Stimulated activated CD4-positive, alpha-beta T cell treated with anti-CD3 and anti-CD28 coated beads, TNF-alpha, amount 100 ng/mL, for 24 hours (primary cell): ENCODE measurements at regions not wholly inside any gene's neighbourhood (a gene's known extent, or its start where the extent isn't known, plus 50 kb on each side); places are given as distances from the start of the nearest gene placed in this dataset.
"Not testable (repeated sequence)": the region's sequence is repeated elsewhere in the genome, so short reads cannot be mapped to it uniquely, and the experiment has no call there.

Experiments
- DNase-seq, 3 experiments: peaks; one replicate each; pipeline ENCODE4 v3.0.0-alpha.2; 2020; ENCODE audit warnings: low read depth in 3 of 3

DNA sequence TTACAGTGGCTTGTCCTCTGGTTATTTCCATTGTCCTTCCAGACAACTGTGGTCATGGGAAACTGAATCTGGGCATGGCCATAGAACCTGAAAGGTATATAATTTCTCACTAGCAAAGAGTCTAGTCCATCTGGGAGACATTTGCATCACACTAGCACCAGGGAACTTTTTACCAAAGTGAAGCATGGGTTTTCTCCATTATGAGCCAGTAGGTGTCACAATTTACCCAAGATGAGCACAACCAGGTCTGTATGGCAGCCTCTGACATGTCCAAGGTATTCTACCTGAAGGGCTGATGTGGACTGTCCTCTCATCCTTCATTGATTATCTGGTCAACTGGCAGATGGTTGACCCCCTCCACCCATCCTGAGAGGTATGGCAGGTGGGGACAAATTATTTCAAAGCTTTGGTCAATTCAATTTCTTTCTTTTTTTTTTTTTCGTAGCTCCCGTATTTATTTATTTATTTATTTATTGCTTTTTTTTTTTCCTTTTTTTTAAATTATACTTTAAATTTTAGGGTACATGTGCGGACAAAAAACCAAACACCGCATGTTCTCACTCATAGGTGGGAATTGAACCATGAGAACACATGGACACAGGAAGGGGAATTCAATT lies 425.9 kb downstream of the TMEM135 start:
- DNase-seq: no peak

DNA sequence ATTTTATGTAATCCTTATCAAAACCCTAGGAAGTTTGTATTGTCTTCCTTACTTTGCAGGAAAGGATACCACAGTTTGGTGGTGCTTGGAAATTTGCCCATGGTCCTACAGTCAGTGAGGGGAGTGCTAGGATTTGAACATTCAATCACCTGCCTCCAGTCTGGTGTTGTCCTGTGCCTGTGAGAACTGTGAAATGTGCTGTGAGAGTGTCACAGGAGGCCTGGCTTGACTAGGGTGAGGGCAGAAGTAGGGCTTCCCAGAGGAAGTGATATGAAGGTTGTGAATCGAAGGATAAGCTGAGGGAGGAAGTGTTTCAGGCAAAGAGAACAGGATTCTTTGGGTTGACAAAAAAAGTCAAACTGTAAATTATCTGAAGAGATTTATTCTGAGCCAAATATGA lies 424.4 kb downstream of the TMEM135 start:
- no peak for DNase-seq

DNA sequence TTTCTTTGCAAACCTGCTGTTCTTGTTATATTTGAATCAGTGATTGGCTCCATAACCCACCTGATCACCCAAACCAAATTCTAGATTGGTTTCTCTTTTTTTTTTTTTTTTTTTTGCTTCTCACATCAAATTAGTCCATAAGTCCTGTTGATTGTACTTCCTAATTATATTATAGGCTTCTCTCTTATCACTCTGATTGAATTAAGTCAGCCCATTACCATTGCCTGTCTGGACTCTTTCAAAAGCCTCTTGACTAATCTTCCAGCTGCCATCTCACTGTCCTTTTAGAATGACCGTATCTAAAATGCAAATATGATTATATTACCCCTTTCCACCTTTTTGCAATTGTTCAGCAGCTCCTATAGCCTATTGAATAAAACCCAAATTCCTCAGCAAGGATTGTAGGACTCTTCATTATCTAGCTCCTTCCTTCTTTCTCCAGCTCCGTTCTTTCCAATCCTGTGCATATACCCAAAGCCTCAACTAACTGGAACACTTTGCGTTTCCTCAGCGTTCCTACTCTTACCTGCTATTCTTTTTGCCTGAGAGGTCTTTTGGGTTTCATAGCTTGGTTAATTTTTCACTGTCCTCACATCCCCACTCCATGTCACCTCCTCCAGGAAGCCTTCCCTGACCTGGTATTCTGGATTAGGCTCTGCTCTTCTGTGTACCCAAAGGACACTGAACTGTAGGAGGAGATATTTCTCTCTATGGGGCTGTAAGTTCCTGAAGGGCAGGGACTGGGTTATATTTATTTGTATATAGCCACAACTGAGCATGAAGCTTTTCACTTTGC lies 423.3 kb downstream of the TMEM135 start:
- no peak for DNase-seq

DNA sequence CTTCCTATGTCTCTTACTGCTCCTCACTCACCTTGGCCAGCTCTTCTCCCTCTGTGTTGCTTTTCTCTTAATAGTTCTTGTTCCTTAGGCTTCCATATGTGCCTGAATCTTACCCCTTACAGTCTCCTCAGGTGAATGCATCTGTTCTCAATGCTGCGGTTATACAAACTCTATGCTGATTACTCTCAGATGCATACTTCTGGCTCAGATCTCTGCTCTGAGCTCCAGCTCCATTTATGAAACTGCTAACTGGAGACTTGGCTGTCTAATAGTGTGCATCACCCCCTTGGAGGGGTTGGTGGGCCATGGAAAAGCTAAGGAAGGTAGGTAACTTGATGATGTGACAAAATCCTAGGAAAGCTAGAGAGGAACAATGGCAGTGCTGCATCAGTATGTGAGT lies 422.5 kb downstream of the TMEM135 start:
- no peak for DNase-seq

DNA sequence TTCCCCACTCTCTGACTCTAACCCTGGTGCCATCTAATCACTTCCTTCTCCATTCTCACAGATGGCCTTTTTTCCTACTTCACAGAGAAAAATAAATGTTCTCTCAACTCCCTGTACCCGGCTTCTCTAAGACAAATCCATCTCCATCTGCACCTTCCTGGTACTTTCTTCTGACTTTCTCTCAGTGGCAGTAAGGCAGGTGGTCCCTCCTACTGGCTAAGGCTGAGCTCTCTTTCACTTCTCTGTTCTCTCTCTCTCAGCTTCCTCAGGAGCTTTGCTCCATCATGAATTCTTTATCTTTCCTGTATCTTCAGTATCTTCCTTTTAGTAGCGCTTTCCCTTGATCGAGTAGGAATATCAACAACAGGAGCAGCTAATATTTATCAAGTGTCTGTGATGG lies 421.6 kb downstream of the TMEM135 start:
- no peak for DNase-seq

DNA sequence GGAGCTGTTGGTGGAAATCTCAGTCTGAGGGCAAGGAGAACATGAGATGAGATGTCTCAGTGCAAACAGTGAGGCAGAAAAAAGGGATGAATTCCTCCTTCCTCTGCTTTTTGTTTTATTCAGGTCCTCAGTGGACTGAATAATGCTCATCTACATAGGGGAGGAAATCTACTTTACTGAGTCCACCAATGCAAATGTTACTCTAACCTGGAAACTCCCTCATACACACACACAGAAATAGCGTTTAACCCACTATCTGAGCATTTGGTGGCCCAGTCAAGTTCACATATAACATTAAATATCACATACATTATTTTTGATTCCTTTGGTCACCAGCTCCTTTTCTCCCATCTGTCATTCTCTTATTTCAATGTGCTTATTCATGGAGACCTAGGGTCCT lies 418.8 kb downstream of the TMEM135 start:
- no peak for DNase-seq

DNA sequence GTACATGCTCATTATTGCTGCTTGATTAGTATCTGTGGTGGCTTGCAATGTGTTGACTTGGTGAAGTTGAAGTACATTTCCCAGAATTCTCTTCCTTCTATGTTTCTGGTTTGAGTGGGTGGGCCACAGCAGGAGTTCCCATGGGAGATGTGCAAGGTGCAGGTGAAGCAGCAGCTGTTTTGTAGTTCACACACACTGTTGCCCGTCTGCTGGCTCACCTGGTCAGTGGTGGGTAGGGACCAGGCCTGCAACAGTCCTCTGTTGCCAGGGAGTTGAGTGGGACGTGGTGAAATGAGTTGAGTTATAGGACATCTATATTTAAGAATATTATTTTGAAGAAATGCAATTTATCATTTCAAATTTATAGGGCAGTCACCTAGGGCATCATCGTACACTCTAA lies 417.4 kb downstream of the TMEM135 start:
- no peak for DNase-seq

DNA sequence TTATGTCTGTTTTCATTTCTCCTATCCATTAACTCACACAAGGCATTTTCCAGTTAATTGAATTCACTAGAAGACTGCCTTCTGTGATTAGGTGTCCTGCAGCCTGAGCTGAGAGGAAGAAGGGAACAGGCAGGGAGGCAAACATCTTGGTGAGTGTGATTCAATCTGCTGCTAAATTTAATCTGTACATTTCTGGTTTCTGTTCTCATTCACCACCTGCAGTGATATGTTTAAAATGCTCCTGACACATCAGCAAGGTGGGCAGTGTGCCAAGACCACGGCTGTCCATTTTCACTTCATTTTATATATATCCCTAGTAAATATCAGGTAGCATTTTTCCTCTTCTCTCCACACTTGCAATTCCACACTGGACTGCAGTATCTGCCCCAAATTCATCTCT lies 416.5 kb downstream of the TMEM135 start:
- DNase-seq: no peak

DNA sequence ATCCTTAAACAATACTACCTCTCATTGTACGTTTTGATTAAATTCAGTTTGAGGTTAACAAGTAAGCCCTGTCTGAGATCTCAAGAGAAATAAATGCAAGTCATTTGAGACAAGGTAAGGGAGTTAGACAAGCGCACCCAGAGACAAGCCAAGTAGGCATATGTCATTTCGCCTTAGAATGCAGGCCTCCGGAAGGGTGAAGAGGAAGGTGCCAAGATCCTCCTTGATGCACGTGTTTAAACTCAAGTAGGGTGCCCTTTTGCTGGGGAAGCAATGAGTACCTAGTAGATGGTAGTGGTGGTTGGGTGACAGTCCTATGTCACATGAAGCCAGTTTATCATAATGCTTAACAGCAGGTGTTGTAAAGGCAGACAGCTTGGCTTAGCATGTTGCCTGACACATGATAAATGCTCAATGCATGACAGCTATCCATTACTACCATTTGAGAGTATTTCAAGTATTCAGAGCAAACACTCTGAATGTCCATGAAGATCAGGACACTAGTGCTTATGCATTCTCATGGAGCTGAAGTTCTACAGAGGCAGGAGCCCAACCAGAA lies 415.9 kb downstream of the TMEM135 start:
- DNase-seq: no peak

DNA sequence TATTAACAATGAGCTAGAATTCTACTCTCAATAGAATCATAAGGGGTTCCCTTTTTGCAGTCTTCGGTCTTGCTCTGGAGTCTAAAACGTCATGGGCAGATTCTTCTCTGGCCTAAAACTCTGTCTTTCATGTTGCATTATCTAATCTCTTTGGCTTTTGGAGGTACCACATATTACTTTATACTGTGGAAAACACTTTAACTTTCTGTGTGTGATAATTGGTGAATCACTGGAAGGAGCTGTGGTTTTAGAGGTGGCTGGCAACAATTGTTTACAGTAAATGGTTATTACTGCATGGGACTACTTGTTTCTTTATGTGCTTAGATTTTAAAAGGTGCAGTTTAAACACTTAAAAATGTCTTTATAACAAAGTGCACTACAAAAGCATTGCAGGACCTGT lies 414.3 kb downstream of the TMEM135 start:
- not testable (repeated sequence) for DNase-seq

DNA sequence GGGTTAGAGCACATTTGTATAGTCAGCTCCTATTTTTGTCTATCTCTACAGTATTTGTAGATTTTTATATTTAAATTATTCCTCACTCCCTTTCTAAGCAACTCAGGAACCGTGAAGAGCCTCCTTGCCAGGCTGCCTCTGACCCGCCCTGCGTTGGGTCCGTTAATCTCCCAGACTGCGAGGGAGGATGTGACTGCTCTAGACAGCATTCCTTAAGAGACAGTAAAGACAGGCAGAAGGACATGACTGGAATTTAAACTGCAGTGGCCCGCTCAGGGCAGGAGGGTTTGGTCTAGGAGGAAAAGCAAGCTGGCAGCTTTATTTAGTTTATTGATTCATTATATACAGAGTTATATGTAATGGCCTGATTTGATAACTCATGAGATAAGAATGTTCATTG lies 413.7 kb downstream of the TMEM135 start:
- DNase-seq: no peak

DNA sequence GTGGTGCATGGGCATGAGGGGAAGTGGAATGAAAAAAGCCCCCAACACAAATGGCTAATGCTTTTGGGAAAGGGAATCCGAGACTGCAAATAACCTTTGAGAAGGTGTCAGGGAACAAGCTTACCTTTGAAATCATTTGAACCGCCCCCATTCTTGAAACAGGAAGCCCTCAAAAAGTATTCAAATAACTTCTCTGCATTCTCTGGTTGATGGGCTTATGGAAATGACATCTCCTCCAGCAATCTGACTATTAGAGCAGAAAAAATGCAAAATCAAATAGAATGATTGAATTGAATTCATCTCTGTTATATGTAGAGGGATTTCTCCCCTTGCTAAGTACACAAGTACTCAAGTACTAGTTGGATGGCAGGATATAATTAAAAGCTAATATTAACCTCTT lies 409.9 kb downstream of the TMEM135 start:
- no peak for DNase-seq

DNA sequence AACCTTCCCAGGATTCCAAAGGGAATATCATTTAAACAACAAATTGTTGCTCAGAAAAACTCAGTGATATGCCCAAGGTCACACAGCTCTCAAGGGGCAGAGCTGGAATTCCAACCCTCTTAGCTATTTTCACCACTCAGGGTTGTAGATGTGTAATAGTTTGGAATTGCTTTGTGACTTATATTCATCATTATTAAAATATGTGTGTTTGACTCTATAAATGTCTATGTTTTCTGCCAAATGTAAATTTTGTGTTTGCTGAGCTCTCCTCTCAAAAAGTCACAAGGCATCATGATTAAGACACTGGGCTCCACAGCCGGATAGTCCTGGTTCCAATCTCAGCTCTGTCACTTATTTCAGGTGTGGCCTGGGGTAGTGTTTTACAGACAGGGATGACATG lies 407.3 kb downstream of the TMEM135 start:
- DNase-seq: no peak

DNA sequence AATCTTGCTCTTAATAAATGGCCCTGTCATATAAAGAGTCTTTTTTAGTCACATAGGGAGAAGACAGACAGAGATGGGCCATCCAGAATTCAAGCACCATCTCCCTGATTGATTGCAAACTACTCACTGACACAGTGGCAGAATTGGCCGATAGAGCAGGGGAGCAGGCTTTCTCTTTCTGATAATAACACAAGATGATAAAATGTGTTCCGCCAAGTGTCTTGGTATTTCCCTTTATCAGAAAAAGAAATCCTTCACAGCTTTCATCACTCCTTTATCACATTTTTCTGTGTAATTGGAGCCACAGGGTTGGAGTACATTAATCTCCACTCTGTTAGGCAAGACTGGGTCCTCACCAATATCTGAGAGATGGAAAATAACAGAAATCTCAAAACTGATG lies 406.0 kb downstream of the TMEM135 start:
- DNase-seq: no peak

DNA sequence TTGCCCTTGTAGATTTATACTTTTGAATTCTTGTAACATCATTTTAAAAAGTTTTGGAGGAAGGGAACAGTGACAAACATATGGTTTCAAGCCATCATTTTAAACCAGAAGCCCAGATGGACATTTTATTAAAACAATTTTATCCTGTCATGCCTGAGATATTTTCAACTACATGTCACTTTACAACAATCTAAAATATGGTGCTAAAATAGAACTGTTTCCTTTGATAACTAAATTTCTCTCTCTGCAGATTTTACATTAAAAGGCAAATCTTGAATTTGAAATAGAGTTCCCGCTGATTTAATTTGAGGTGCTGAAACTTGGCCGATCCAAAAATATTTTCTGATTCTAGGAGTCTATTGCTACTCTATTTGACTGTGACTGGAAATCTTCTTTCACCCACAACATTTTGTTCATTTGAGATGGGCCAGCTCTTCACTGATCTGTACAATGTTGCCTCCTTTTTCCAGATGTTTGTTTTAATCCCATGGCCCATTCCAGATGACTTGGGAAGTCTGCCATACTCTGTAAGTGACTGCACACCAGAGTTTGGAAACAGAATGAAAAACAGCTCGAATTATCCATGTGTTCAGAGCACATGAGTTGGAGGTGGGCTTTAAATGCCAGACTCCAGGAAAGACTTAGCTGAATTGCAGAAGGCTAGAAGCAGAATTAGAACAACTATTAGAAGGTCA lies 402.5 kb downstream of the TMEM135 start:
- DNase-seq: no peak

DNA sequence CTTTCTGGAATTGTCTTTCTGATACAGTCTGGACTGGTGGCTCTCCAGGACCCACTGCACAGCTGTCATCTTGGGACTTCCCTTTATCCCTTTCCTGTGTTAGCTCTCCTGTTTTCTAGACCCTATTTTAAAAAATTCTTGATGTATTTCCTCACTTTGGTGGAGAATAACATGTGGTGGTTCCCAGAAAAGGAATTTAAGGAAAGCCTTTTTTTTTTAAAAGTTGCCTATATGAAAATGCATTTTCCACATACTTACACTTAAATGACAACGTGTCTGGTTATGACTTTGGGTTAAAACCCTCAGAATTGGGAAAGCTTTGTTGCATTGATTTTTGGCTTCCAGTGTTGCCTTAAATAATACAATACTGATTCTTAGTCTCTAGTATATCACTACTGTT lies 400.7 kb downstream of the TMEM135 start:
- no peak for DNase-seq

DNA sequence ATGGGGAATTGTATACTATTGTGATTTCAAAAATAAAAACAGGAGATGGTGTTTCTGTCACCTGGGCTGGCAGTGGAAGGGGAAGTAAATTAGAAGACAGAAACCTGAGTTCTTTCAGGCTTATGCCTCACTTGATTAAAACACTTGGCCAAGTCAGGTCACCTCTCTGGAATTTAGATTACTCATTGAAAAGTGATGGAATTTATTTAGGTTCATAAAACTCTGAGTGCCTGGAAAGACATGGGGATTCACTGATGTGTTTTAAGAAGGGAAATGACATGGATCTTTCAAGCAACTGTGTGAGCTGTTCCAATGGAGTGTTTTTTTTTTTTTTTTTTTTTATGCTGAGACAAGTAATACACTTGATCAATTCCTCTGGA lies 400.1 kb downstream of the TMEM135 start:
- DNase-seq: no peak

DNA sequence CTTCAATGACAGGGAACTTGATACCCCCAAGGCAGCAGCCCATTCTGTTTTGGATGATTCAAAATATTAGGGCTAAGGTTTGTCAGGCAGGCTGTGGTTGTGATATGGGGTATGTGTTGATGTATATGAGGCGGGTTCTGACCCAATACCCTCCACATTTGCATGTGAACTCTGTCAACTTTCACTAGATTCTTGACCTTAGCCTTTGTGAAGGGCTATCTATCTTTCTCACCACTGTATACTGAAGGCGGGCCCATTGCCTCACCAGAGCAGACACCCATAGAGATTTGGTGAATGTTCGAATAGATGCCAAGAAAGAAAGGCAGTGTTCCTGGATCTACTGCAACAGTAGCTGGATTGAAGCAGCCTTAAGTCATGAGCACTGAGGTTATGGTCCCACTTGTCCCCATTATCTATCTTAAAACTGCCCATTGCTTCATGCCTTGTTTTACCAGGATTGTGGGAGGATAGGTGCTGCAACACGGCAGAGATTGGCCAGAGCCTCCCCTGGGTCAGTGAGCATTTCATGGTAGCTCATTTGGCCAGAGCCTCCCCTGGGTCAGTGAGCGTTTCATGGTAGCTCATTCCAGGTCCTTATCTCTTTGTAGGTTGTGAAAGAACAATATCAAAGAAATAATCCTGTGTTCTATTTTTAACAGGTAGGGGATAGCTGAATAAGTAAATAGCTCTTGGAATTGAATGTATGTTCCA lies 399.6 kb downstream of the TMEM135 start:
- DNase-seq: no peak

DNA sequence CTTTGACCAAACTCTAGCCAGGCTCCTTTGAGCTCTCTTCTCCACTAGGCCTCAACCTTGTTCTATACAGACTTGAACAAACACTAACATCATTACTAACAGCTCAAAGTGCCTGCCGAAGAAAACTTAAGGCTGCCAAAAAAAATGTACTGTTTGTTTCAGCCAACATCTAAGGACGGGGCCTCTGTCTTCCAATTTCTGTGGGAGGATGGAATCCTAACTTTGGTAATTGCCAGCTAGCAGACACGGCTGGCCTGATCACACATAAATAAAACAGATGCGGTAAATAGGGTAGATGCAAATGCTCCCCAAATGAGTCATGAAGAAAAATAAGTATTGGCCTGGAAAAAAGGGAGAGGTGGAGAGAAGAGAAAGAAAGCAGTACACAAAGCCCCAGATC lies 394.3 kb downstream of the TMEM135 start:
- no peak for DNase-seq

DNA sequence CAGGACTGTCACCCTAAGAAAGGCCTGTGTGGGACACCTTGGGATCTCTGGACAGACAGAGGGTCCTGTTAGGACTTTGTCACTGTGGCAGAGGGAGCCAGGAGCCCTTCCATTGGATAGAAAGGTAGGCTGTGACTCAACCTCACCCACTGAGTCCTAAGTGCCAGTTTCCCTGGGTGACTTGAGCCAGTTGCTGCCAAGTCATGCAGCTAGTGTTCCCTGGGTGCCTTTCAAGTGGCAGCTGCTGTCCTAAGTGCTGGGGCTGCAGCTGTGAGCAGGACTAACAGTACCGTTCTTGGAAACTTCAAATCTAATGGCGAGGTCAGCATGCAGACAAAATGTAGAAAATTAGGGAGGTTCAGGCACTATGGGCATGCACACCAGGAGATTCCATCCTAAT lies 393.7 kb downstream of the TMEM135 start:
- no peak for DNase-seq

DNA sequence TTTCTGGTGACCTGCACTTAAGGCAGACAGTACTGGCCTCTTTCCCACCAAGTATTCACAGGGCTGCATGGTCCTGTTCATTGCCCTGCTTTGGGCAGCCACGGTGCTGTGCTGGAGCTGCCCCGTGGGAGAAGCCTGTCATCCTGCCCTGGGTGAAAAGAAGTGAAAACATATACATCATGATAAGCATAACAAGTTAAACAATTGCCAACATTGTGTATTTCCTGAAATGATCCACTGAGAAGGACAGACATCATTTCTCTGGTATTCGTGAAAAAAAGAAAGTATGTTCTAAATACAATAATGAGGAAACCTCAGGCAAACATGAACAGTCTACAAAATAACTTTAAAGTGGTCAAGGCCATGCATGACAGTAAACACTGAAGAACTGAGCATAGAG lies 393.1 kb downstream of the TMEM135 start:
- no peak for DNase-seq

DNA sequence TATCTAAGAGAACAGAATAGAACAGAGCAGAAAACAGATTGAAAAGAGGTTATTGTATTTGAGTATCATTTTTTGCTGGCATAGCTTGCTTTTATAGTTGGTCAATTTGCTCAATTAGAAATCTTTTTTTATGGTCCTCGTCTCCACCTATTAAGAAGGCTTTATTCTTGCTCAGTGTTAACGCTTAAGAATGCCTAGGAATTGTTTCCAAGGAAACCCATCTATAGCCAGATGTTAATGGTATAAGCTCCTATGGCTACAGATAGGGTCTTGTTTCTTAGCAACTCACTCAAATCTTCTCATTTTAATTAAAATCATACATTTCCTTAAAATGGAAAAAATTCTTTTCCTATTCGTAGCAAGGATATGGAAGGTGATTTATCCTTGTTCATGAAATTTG lies 392.3 kb downstream of the TMEM135 start:
- no peak for DNase-seq
